ENCODE measurements at regions not wholly inside any gene's neighbourhood (a gene's known extent, or its start where the extent isn't known, plus 50 kb on each side); places are given as distances from the start of the nearest gene placed in this dataset.

DNA sequence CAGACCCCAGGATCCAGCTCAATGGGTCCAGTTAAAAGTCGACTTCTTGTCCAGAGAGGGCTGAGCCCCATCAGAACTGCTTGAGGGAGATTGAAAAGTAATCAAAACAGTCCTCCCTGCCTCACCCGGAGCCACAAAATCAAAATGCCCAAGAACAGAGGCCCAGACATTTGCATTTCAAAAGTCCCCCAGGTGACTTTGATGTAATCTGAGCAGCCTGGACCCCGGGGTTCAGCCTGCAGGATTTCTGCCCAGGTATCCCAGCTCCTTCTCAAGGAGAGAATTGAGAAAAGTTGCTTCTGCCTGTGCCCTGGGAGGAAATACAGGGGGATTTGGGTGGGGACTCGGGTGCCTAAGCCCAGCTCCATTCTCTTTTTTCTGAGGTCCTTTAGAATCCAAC lies 1385.0 kb downstream of the TBC1D22A start:
- TF ChIP-seq, protein P1, sequence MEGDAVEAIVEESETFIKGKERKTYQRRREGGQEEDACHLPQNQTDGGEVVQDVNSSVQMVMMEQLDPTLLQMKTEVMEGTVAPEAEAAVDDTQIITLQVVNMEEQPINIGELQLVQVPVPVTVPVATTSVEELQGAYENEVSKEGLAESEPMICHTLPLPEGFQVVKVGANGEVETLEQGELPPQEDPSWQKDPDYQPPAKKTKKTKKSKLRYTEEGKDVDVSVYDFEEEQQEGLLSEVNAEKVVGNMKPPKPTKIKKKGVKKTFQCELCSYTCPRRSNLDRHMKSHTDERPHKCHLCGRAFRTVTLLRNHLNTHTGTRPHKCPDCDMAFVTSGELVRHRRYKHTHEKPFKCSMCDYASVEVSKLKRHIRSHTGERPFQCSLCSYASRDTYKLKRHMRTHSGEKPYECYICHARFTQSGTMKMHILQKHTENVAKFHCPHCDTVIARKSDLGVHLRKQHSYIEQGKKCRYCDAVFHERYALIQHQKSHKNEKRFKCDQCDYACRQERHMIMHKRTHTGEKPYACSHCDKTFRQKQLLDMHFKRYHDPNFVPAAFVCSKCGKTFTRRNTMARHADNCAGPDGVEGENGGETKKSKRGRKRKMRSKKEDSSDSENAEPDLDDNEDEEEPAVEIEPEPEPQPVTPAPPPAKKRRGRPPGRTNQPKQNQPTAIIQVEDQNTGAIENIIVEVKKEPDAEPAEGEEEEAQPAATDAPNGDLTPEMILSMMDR (IDR thresholded peaks at IDR 0.05), result no peak
- TF ChIP-seq POLR2A (IDR thresholded peaks at IDR 0.05), result no peak

All from heart left ventricle (tissue), 13 donors.